GM12878 (cell line): ENCODE measurements at regions not wholly inside any gene's neighbourhood (a gene's known extent, or its start where the extent isn't known, plus 50 kb on each side); places are given as distances from the start of the nearest gene placed in this dataset.

ENCODE experiments used
- ATAC-seq: fragments of 200-7000 bp; cut with Tn5 transposase; 3 replicates; pipeline ENCODE4 v1.9.1; 2020; ENCODE audit warnings: mild to moderate bottlenecking, moderate library complexity
- BruUV-seq: library from RNA; stranded (reverse); fragments of 400-500 nt; replicated peaks from 2 replicates; lab custom pipeline; 2021; lab: Mats Ljungman, UMichigan
- CTCF ChIA-PET: fragments of 300-600 bp; sonication (Branson Sonifier 250); formaldehyde crosslinking; extraction: SDS; loops from one replicate; lab custom pipeline; 2021; ENCODE audit warnings: inconsistent platforms; lab: Yijun Ruan, JAX
- POLR2A ChIA-PET: fragments of 350-600 bp; formaldehyde crosslinking; extraction: SDS; loops from one replicate; lab custom pipeline; 2021; ENCODE audit warnings: inconsistent platforms; lab: Charles Lee
- RAD21 ChIA-PET: fragments of 300-600 bp; sonication (Branson Sonifier 250); formaldehyde crosslinking; loops from one replicate; lab custom pipeline; 2023; ENCODE audit warnings: antibody characterized with exemption; ENCODE audit not compliant: unreplicated experiment; lab: Charles Lee
- SMC1A ChIA-PET: fragments of 300-600 bp; sonication (Branson Sonifier 250); formaldehyde crosslinking; loops from one replicate; lab custom pipeline; 2023; ENCODE audit not compliant: unreplicated experiment, uncharacterized antibody; lab: Charles Lee
- DNase-seq: peaks from one replicate; pipeline ENCODE4 v3.0.0-alpha.2; 2011; ENCODE audit warnings: low read depth, low spot score
- FAIRE-seq: peaks from 3 replicates; lab custom pipeline; 2011; peaks lifted over from hg19 to GRCh38; lab: Jason Lieb, UNC
- H2AFZ ChIP-seq: 2 replicates; pipeline ENCODE4 v1.6.0; 2011; ENCODE audit warnings: low read depth, low read length, control low read depth; ENCODE audit not compliant: control insufficient read depth
- H3K27ac ChIP-seq: 2 replicates; pipeline ENCODE4 v1.5.1; 2011; ENCODE audit warnings: control low read depth; ENCODE audit not compliant: control insufficient read depth, insufficient read depth
- H3K27me3 ChIP-seq, 2 experiments: replicated peaks in 1 of 2; 2 replicates each; pipeline versions ENCODE4 v1.6.0 to v1.6.1; 2011; ENCODE audit warnings: low read length in 1 of 2; ENCODE audit not compliant: control insufficient read depth in 2 of 2, insufficient read depth in 2 of 2
- H3K36me3 ChIP-seq, 2 experiments: 2 replicates each; pipeline ENCODE4 v1.5.1; 2011; ENCODE audit warnings: low read length in 1 of 2; ENCODE audit not compliant: control insufficient read depth in 2 of 2, insufficient read depth in 2 of 2
- H3K4me1 ChIP-seq: 2 replicates; pipeline ENCODE4 v1.6.1; 2011; ENCODE audit warnings: mild to moderate bottlenecking, low read length, moderate library complexity, mixed read lengths; ENCODE audit not compliant: control insufficient read depth, insufficient read depth
- H3K4me2 ChIP-seq: 2 replicates; pipeline ENCODE4 v1.6.0; 2011; ENCODE audit warnings: control low read depth; ENCODE audit not compliant: control insufficient read depth, insufficient read depth
- H3K4me3 ChIP-seq: fragments of 200-600 bp; sonication (generic); 2 replicates; pipeline ENCODE4 v1.5.1; 2016
- H3K79me2 ChIP-seq: 2 replicates; pipeline ENCODE4 v1.6.0; 2011; ENCODE audit warnings: low read length; ENCODE audit not compliant: control insufficient read depth, insufficient read depth
- H3K9ac ChIP-seq: 2 replicates; pipeline ENCODE4 v1.8.0; 2011; ENCODE audit warnings: low read length, control low read depth, mixed read lengths; ENCODE audit not compliant: control insufficient read depth, insufficient read depth
- H3K9me3 ChIP-seq: replicated peaks from 3 replicates; pipeline ENCODE4 v1.5.1; 2011; ENCODE audit warnings: mild to moderate bottlenecking, low read length; ENCODE audit not compliant: control insufficient read depth, insufficient read depth
- H4K20me1 ChIP-seq: 2 replicates; pipeline ENCODE4 v1.6.0; 2011; ENCODE audit not compliant: control insufficient read depth, insufficient read depth
- BMI1 ChIP-seq: fragments of 450-650 bp; IDR thresholded peaks from 2 replicates; pipeline ENCODE4 v1.6.1; 2016; ENCODE audit warnings: mild to moderate bottlenecking, moderate library complexity, borderline replicate concordance
- CBFB ChIP-seq: IDR thresholded peaks from 2 replicates; pipeline ENCODE4 v1.6.1; 2016; ENCODE audit warnings: antibody characterized with exemption, low read depth
- CBX3 ChIP-seq: fragments of 200-600 bp; sonication (generic); IDR thresholded peaks from 2 replicates; pipeline ENCODE4 v1.6.1; 2016; ENCODE audit warnings: low read depth, borderline replicate concordance
- ESRRA ChIP-seq: IDR thresholded peaks from 2 replicates; pipeline ENCODE4 v1.6.1; 2012; ENCODE audit warnings: mild to moderate bottlenecking, low read length, improper control_type of control experiment
- HDAC2 ChIP-seq: fragments of 200-600 bp; sonication (generic); IDR thresholded peaks from 2 replicates; pipeline ENCODE4 v1.6.1; 2017
- HDAC6 ChIP-seq: fragments of 200-600 bp; sonication (generic); IDR thresholded peaks from one replicate; pipeline ENCODE4 v1.8.0; 2017; ENCODE audit warnings: antibody characterized with exemption; ENCODE audit not compliant: unreplicated experiment
- MTA3 ChIP-seq: IDR thresholded peaks from 2 replicates; pipeline ENCODE4 v1.6.1; 2012; ENCODE audit warnings: low read length, inconsistent platforms, borderline replicate concordance
- POLR2A ChIP-seq: IDR thresholded peaks from 2 replicates; pipeline ENCODE4 v1.6.1; 2011; ENCODE audit warnings: low read depth, mild to moderate bottlenecking, low read length
- POLR2AphosphoS2 ChIP-seq: IDR thresholded peaks from 2 replicates; pipeline ENCODE4 v1.6.1; 2011; ENCODE audit warnings: low read depth, mild to moderate bottlenecking, low read length, improper control_type of control experiment, moderate library complexity
- SMARCA5 ChIP-seq: fragments of 450-650 bp; IDR thresholded peaks from 2 replicates; pipeline ENCODE4 v1.6.1; 2017; ENCODE audit warnings: mild to moderate bottlenecking
- SRF ChIP-seq, 2 experiments: IDR thresholded peaks; 2 replicates each; pipeline ENCODE4 v1.6.1; 2011; ENCODE audit warnings: low read depth in 2 of 2, low read length in 2 of 2, mild to moderate bottlenecking in 1 of 2, moderate library complexity in 1 of 2
- TCF12 ChIP-seq: IDR thresholded peaks from 2 replicates; pipeline ENCODE4 v1.6.1; 2011; ENCODE audit warnings: low read depth, mild to moderate bottlenecking, low read length
- YBX1 ChIP-seq: fragments of 450-650 bp; IDR thresholded peaks from 2 replicates; pipeline ENCODE4 v1.6.1; 2016; ENCODE audit warnings: antibody characterized with exemption
- ZNF384 ChIP-seq: IDR thresholded peaks from 2 replicates; pipeline ENCODE4 v1.6.1; 2012; ENCODE audit warnings: low read depth, mild to moderate bottlenecking, low read length, improper control_type of control experiment, borderline replicate concordance
- WGBS: methylation state at CpG from one replicate; pipeline ENCODE4 v1.1.6; 2016; ENCODE audit warnings: low lambda C conversion rate; ENCODE audit not compliant: insufficient replicate concordance, insufficient coverage; ENCODE audit errors: missing lambda C conversion rate; 5-methylcytosine and 5-hydroxymethylcytosine counted together
- in situ Hi-C: fragments of 300-500 bp; cut with MboI; formaldehyde crosslinking; loops from 9 replicates; pipeline ENCODE4 v1.14.3; 2018; ENCODE audit warnings: mixed read lengths
- intact Hi-C: fragments of 100-400 bp; cut with micrococcal nuclease; formaldehyde crosslinking; loops from one replicate; pipeline ENCODE4 v1.14.2; 2022; ENCODE audit not compliant: unreplicated experiment
- TF ChIP-seq, protein P1 (sequence below): IDR thresholded peaks from 2 replicates; pipeline ENCODE4 v1.6.1; 2011; ENCODE audit warnings: borderline replicate concordance, low read depth, mild to moderate bottlenecking, moderate library complexity, mixed read lengths, low read length; ENCODE audit not compliant: insufficient read depth; ENCODE audit errors: extremely low read length
- TF ChIP-seq, protein P2 (sequence below): fragments of 450-650 bp; IDR thresholded peaks from 2 replicates; pipeline ENCODE4 v1.6.1; 2018; ENCODE audit warnings: borderline replicate concordance, mild to moderate bottlenecking; ENCODE audit not compliant: partially characterized antibody
- TF ChIP-seq, protein P3 (sequence below): IDR thresholded peaks from 2 replicates; pipeline ENCODE4 v1.6.1; 2012; ENCODE audit warnings: low read depth, low read length, improper control_type of control experiment
- TF ChIP-seq, protein P4 (sequence below): IDR thresholded peaks from 2 replicates; pipeline ENCODE4 v1.6.1; 2012; ENCODE audit warnings: low read depth, low read length, improper control_type of control experiment
- TF ChIP-seq, protein P5 (sequence below): fragments of 450-650 bp; IDR thresholded peaks from 2 replicates; pipeline ENCODE4 v1.6.1; 2017; ENCODE audit warnings: low read depth, mild to moderate bottlenecking, moderate library complexity

DNA sequence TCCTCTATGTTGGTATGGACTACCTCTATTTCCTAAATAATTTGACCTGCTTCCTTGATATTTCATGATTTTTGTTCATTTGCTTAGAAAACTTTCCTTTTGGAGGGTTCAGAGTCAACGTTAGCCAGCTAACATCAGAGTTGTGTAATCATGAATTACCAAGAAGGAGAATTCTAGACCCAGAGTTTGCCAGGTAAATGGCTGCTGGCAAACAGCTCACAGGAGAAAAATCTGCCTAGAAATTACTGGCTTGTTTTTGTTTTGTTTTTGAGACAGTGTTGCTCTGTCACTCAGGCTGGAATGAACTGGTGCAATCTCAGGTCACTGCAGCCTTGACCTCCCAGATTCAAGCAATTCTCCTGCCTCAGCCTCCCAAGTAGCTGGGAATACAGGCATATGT is 111.4 kb upstream of the SALL1 start (continued):
- TF ChIP-seq MTA3 = no peak
- no peak for TF ChIP-seq POLR2AphosphoS2
- no peak for TF ChIP-seq POLR2A
- TF ChIP-seq, protein P1, sequence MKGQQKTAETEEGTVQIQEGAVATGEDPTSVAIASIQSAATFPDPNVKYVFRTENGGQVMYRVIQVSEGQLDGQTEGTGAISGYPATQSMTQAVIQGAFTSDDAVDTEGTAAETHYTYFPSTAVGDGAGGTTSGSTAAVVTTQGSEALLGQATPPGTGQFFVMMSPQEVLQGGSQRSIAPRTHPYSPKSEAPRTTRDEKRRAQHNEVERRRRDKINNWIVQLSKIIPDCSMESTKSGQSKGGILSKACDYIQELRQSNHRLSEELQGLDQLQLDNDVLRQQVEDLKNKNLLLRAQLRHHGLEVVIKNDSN = no peak
- TF ChIP-seq, all 136 proteins: peak for 0

DNA sequence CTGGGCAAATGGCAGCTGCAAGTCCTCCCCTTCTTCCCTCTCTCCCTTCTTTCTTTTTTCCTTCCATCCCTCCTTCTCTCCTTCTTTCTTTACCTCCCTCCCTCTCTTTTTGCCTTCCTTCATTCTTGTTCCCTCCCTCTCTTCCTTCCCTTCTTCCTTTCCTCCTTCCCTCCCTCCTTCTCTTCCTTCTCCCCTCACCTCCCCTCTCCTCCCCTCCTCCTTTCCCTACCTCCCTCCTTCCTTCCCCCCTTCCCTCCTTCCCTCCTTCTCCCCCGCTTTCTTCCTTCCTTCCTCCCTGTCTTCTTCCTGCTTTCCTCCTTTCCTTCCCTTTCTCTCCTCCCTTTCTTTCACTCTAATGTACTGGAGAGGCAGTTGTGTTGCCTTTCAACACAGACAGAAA is 110.8 kb upstream of the SALL1 start:
- Histone ChIP-seq H3K27ac (no peak overlapping the region), H3K4me1 (no peaks in the 10 kb centered on the region), H3K9me3 (no peaks in the 10 kb centered on the region; the same call in 2 of the 3 replicates), H3K27me3 (no peaks in the 10 kb centered on the region), H3K9ac (no peak overlapping the region), H4K20me1 (no peaks in the 10 kb centered on the region), H3K4me3 (no peak overlapping the region), H3K79me2 (no peaks in the 10 kb centered on the region), H2AFZ (no peak overlapping the region), H3K4me2 (no peak overlapping the region), H3K36me3 (no peaks in the 10 kb centered on the region)
- SMC1A ChIA-PET = no interaction called here
- intact Hi-C loops (loop anchor here (10.0 kb wide), 1 partner anchor 57 kb away; no protein-coding TSS in a partner anchor), in situ Hi-C loops (no loop called here)
- BruUV-seq = no TSS peak
- RAD21 ChIA-PET = no interaction called here
- POLR2A ChIA-PET = no interaction called here
- no peak for ATAC-seq
- no peak for FAIRE-seq
- no peak for DNase-seq
- WGBS = 0% methylated on average over 1 of the region's 1 CpG
- CTCF ChIA-PET = no interaction called here
- TF ChIP-seq ZNF384 = no peak
- no peak for TF ChIP-seq HDAC2
- TF ChIP-seq, protein P2, sequence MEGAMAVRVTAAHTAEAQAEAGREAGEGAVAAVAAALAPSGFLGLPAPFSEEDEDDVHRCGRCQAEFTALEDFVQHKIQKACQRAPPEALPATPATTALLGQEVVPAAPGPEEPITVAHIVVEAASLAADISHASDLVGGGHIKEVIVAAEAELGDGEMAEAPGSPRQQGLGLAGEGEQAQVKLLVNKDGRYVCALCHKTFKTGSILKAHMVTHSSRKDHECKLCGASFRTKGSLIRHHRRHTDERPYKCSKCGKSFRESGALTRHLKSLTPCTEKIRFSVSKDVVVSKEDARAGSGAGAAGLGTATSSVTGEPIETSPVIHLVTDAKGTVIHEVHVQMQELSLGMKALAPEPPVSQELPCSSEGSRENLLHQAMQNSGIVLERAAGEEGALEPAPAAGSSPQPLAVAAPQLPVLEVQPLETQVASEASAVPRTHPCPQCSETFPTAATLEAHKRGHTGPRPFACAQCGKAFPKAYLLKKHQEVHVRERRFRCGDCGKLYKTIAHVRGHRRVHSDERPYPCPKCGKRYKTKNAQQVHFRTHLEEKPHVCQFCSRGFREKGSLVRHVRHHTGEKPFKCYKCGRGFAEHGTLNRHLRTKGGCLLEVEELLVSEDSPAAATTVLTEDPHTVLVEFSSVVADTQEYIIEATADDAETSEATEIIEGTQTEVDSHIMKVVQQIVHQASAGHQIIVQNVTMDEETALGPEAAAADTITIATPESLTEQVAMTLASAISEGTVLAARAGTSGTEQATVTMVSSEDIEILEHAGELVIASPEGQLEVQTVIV = no peak
- no peak for TF ChIP-seq YBX1
- TF ChIP-seq HDAC6 = no peak
- TF ChIP-seq, protein P3, sequence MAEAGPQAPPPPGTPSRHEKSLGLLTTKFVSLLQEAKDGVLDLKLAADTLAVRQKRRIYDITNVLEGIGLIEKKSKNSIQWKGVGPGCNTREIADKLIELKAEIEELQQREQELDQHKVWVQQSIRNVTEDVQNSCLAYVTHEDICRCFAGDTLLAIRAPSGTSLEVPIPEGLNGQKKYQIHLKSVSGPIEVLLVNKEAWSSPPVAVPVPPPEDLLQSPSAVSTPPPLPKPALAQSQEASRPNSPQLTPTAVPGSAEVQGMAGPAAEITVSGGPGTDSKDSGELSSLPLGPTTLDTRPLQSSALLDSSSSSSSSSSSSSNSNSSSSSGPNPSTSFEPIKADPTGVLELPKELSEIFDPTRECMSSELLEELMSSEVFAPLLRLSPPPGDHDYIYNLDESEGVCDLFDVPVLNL = no peak
- no peak for TF ChIP-seq SRF (IDR thresholded peaks at IDR 0.05; ENCODE audit: low read depth in 2 of 2, low read length in 2 of 2)
- no peak for TF ChIP-seq CBFB
- no peak for TF ChIP-seq TCF12
- no peak for TF ChIP-seq CBX3
- TF ChIP-seq ESRRA = no peak
- TF ChIP-seq, protein P4, sequence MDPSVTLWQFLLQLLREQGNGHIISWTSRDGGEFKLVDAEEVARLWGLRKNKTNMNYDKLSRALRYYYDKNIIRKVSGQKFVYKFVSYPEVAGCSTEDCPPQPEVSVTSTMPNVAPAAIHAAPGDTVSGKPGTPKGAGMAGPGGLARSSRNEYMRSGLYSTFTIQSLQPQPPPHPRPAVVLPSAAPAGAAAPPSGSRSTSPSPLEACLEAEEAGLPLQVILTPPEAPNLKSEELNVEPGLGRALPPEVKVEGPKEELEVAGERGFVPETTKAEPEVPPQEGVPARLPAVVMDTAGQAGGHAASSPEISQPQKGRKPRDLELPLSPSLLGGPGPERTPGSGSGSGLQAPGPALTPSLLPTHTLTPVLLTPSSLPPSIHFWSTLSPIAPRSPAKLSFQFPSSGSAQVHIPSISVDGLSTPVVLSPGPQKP = no peak
- TF ChIP-seq, protein P5, sequence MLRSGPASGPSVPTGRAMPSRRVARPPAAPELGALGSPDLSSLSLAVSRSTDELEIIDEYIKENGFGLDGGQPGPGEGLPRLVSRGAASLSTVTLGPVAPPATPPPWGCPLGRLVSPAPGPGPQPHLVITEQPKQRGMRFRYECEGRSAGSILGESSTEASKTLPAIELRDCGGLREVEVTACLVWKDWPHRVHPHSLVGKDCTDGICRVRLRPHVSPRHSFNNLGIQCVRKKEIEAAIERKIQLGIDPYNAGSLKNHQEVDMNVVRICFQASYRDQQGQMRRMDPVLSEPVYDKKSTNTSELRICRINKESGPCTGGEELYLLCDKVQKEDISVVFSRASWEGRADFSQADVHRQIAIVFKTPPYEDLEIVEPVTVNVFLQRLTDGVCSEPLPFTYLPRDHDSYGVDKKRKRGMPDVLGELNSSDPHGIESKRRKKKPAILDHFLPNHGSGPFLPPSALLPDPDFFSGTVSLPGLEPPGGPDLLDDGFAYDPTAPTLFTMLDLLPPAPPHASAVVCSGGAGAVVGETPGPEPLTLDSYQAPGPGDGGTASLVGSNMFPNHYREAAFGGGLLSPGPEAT = no peak
- TF ChIP-seq BMI1 = no peak
- TF ChIP-seq SMARCA5 = no peak
